Neural progenitor cell (in vitro differentiated cells): ENCODE measurements at regions not wholly inside any gene's neighbourhood (a gene's known extent, or its start where the extent isn't known, plus 50 kb on each side); places are given as distances from the start of the nearest gene placed in this dataset.

Experiments used
- EZH2 ChIP-seq: fragments of 200-600 bp; sonication (generic); IDR thresholded peaks from 2 replicates; pipeline ENCODE4 v1.6.1; 2017; ENCODE audit warnings: antibody characterized with exemption, mild to moderate bottlenecking, moderate library complexity
- EZH2phosphoT487 ChIP-seq: fragments of 200-600 bp; sonication (generic); IDR thresholded peaks from 2 replicates; pipeline ENCODE4 v1.6.1; 2017; ENCODE audit warnings: antibody characterized with exemption
- TF ChIP-seq, protein P1 (sequence below): fragments of 200-600 bp; sonication (generic); IDR thresholded peaks from 2 replicates; pipeline ENCODE4 v1.5.1; 2017; ENCODE audit warnings: antibody characterized with exemption, mild to moderate bottlenecking

DNA sequence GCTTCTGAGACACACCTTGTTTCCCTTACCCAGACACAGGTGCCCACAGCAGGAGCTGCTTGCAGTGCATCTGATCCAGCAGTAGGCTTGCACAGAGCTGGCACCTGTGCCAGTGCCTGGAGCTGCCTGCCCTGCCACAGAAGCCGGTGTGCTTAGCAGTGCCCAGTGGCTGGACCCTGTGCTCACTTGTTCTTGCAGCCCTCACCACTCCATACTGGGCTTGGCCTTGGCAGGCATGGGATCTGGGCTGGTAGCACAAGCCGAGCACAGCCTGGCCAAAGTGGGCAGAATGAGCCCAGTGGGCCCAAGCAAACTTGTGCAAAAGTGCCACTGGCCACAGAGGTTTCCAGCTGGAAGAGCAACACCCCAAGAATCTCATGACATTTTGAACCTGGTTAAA lies 1950.4 kb downstream of the SUCLG1 start:
- TF ChIP-seq, protein P1, sequence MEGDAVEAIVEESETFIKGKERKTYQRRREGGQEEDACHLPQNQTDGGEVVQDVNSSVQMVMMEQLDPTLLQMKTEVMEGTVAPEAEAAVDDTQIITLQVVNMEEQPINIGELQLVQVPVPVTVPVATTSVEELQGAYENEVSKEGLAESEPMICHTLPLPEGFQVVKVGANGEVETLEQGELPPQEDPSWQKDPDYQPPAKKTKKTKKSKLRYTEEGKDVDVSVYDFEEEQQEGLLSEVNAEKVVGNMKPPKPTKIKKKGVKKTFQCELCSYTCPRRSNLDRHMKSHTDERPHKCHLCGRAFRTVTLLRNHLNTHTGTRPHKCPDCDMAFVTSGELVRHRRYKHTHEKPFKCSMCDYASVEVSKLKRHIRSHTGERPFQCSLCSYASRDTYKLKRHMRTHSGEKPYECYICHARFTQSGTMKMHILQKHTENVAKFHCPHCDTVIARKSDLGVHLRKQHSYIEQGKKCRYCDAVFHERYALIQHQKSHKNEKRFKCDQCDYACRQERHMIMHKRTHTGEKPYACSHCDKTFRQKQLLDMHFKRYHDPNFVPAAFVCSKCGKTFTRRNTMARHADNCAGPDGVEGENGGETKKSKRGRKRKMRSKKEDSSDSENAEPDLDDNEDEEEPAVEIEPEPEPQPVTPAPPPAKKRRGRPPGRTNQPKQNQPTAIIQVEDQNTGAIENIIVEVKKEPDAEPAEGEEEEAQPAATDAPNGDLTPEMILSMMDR: no peak
- TF ChIP-seq EZH2 (no peak), EZH2phosphoT487 (no peak)
